Endothelial cell of umbilical vein (primary cell): ENCODE measurements at regions not wholly inside any gene's neighbourhood (a gene's known extent, or its start where the extent isn't known, plus 50 kb on each side); places are given as distances from the start of the nearest gene placed in this dataset.

Experiments used
- CTCF ChIP-seq, 2 donors: IDR thresholded peaks; 1 replicate in 1 of 2; 2 replicates in 1 of 2; pipeline ENCODE4 v1.5.1; 2011; ENCODE audit warnings: low read length in 2 of 2, mild to moderate bottlenecking in 2 of 2, moderate library complexity in 2 of 2, control low read depth in 1 of 2, inconsistent platforms in 1 of 2, low read depth in 1 of 2; ENCODE audit not compliant: insufficient read depth in 1 of 2; ENCODE audit errors: extremely low read depth in 1 of 2
- EZH2 ChIP-seq: IDR thresholded peaks from 2 replicates; pipeline ENCODE4 v1.6.1; 2012; ENCODE audit warnings: borderline replicate concordance, low read depth, mild to moderate bottlenecking, moderate library complexity, low read length, inconsistent platforms; ENCODE audit not compliant: severe bottlenecking
- FOS ChIP-seq: IDR thresholded peaks from 2 replicates; pipeline ENCODE4 v1.6.1; 2011; ENCODE audit warnings: mild to moderate bottlenecking, low read length, moderate library complexity, borderline replicate concordance; ENCODE audit not compliant: insufficient read depth
- GATA2 ChIP-seq: IDR thresholded peaks from 2 replicates; pipeline ENCODE4 v1.7.0; 2011; ENCODE audit warnings: low read depth, mild to moderate bottlenecking, moderate library complexity, mixed read lengths, low read length; ENCODE audit not compliant: insufficient read length, insufficient read depth
- JUN ChIP-seq: IDR thresholded peaks from 2 replicates; pipeline ENCODE4 v1.6.1; 2011; ENCODE audit warnings: borderline replicate concordance, low read depth; ENCODE audit not compliant: insufficient read length, insufficient read depth
- MYC ChIP-seq: IDR thresholded peaks from one replicate; pipeline ENCODE4 v1.6.1; 2011; ENCODE audit warnings: mild to moderate bottlenecking, low read depth, low read length
- POLR2A ChIP-seq: IDR thresholded peaks from 2 replicates; pipeline ENCODE4 v1.6.1; 2012; ENCODE audit warnings: low read depth, mild to moderate bottlenecking, control low read depth, low read length
- POLR2AphosphoS5 ChIP-seq: IDR thresholded peaks from 2 replicates; pipeline ENCODE4 v1.6.1; 2012; ENCODE audit warnings: low read depth, mild to moderate bottlenecking, control low read depth, low read length, moderate library complexity; ENCODE audit not compliant: insufficient read depth
- TF ChIP-seq, protein P1 (sequence below): IDR thresholded peaks from 2 replicates; pipeline ENCODE4 v1.6.1; 2011; ENCODE audit not compliant: insufficient read depth, insufficient read length

DNA sequence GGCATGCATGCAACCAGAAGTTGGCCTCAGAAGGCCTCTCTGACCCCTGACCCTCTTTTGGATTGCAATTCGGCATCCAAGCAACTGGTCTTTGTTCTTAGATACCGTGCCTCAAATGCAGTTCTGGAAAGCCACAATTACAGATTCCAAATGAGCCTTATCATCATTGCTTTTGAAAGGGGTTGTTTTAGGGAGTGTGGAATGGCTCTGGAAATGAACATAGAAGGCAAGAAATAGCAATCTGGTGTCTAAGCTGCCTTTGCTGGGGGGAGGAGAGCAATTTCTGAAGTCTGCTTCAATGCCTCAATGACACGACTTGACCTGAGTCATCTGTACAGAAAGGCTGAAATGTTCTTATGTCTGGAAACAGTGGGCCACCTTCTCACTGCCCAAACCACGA, 250.1 kb downstream of the NUAK1 start:
- TF ChIP-seq POLR2AphosphoS5, result no peak
- TF ChIP-seq POLR2A, result no peak
- TF ChIP-seq CTCF (IDR thresholded peaks at IDR 0.05; ENCODE audit: extremely low read depth in 1 of 2, insufficient read depth in 1 of 2, low read depth in 1 of 2, low read length in 2 of 2), result no peak
- TF ChIP-seq EZH2, result no peak
- TF ChIP-seq MYC, result no peak
- no peak for TF ChIP-seq JUN
- TF ChIP-seq, protein P1, sequence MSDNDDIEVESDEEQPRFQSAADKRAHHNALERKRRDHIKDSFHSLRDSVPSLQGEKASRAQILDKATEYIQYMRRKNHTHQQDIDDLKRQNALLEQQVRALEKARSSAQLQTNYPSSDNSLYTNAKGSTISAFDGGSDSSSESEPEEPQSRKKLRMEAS, result no peak
- no peak for TF ChIP-seq FOS
- TF ChIP-seq GATA2, result no peak
